ENCODE measurements at regions not wholly inside any gene's neighbourhood (a gene's known extent, or its start where the extent isn't known, plus 50 kb on each side); places are given as distances from the start of the nearest gene placed in this dataset.
"Not testable (repeated sequence)": the region's sequence is repeated elsewhere in the genome, so short reads cannot be mapped to it uniquely, and the experiment has no call there.

DNA sequence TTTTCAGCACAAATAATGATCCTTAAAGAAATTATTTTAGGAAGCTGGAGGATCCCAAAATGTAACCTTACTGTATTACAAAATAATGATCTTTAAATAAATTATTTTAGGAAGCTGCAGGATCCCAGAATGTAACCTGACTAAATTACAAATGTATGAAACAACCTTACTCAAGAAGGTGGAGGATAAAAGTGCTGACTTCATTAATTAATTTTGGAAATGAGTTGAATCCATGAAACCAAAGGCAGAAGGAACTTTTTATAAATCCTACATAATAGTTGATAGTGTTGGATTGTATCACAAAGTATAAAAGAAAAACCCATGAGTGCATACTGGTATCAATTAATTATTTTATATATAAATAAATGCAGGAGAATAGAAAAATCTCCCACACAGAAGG is 859.9 kb downstream of the KCNJ2 start:
- intact Hi-C loops (cut with DNase I) = no loop called here
- H3K27ac ChIP-seq = no peak overlapping the region

DNA sequence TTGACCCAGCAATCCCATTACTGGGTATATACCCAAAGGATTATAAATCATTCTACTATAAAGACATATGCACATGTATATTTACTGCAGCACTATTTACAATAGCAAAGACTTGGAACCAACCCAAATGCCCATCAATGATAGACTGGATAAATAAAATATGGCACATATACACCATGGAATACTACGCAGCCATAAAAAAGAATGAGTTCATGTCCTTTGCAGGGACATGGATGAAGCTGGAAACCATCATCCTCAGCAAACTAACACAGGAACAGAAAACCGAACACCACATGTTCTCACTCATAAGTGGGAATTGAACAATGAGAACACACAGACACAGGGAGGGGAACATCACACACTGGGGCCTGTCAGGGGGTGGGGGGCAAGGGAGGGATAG is 862.0 kb downstream of the KCNJ2 start:
- WGBS = 94% methylated on average over 2 of the region's 2 CpGs
- intact Hi-C loops (cut with DNase I); H3K36me3 ChIP-seq; H3K27ac ChIP-seq; DNase-seq (ENCODE audit: low spot score); H3K4me1 ChIP-seq (replicated peaks); H3K9me3 ChIP-seq; H3K4me3 ChIP-seq; H3K27me3 ChIP-seq (replicated peaks; ENCODE audit: insufficient read depth): not testable (repeated sequence)

More for the DNA sequence above, 859.9 kb downstream of the KCNJ2 start:
- no peak for DNase-seq (ENCODE audit: low spot score)
- no peaks in the 10 kb centered on the region for H3K27me3 ChIP-seq (replicated peaks; ENCODE audit: insufficient read depth)
- no peak for TF ChIP-seq POLR2AphosphoS5 (IDR thresholded peaks at IDR 0.05)
- TF ChIP-seq, protein P1, sequence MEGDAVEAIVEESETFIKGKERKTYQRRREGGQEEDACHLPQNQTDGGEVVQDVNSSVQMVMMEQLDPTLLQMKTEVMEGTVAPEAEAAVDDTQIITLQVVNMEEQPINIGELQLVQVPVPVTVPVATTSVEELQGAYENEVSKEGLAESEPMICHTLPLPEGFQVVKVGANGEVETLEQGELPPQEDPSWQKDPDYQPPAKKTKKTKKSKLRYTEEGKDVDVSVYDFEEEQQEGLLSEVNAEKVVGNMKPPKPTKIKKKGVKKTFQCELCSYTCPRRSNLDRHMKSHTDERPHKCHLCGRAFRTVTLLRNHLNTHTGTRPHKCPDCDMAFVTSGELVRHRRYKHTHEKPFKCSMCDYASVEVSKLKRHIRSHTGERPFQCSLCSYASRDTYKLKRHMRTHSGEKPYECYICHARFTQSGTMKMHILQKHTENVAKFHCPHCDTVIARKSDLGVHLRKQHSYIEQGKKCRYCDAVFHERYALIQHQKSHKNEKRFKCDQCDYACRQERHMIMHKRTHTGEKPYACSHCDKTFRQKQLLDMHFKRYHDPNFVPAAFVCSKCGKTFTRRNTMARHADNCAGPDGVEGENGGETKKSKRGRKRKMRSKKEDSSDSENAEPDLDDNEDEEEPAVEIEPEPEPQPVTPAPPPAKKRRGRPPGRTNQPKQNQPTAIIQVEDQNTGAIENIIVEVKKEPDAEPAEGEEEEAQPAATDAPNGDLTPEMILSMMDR (IDR thresholded peaks at IDR 0.05) = no peak
- TF ChIP-seq POLR2A (IDR thresholded peaks at IDR 0.05) = no peak
- no peak overlapping the region for H3K4me3 ChIP-seq
- no peaks in the 10 kb centered on the region for H3K36me3 ChIP-seq
- H3K9me3 ChIP-seq = no peaks in the 10 kb centered on the region
- H3K4me1 ChIP-seq (replicated peaks) = no peaks in the 10 kb centered on the region

DNA sequence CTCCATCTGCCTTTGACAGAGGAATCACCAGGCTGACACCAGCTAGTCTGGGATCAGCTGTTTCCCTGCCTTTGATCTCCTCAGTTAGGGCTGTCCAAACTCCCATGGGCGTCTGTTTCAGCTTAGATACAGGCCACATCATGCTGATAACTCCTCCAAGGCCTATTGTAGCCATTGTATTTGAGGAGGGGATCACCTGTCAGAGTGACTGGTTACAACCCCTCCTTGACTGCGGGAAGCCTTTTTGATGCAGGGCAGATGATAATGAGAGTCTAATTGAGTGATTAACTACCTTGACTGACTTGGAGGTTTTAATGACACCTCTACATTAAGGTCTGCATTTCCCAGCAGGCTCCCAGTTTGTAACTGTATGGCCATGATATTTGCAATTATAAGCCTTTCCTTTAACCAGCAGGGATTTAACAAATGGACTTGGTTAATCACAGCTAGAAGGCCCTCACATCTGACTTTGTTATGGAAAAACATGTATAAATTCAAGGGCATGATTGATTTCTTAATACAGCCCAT is 863.5 kb downstream of the KCNJ2 start:
- intact Hi-C loops (cut with DNase I) = no loop called here
- no peaks in the 10 kb centered on the region for H3K4me1 ChIP-seq (replicated peaks)
- 58% methylated on average over 2 of the region's 2 CpGs for WGBS
- H3K9me3 ChIP-seq = no peaks in the 10 kb centered on the region
- TF ChIP-seq, protein P1 (IDR thresholded peaks at IDR 0.05) = no peak
- TF ChIP-seq POLR2A (IDR thresholded peaks at IDR 0.05) = no peak
- TF ChIP-seq POLR2AphosphoS5 (IDR thresholded peaks at IDR 0.05) = no peak
- no peak for DNase-seq (ENCODE audit: low spot score)
- H3K27me3 ChIP-seq (replicated peaks; ENCODE audit: insufficient read depth) = no peaks in the 10 kb centered on the region
- H3K36me3 ChIP-seq = no peaks in the 10 kb centered on the region
- H3K4me3 ChIP-seq = no peak overlapping the region
- no peak overlapping the region for H3K27ac ChIP-seq

DNA sequence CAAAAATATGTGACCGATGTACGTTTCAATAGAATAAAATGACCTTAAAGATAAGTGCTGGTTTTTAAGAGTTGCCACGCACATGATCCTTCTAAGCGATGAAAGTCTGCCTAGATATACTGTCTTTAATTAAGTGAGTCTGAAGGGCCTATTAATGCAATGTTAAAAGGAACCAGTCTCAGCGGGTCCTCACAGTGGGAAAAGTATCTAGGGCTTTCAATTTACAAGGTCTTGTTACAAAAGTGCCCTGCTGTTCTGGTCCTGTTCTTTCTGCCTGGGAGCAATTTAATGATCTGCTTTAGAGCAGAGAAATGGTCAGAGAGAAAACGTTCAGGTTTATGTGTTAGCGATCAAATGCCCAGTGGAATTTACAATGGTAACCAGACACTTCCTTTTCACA is 864.0 kb downstream of the KCNJ2 start:
- no peaks in the 10 kb centered on the region for H3K36me3 ChIP-seq
- WGBS = 56% methylated on average over 7 of the region's 7 CpGs
- no peak for TF ChIP-seq POLR2AphosphoS5 (IDR thresholded peaks at IDR 0.05)
- TF ChIP-seq, protein P1 (IDR thresholded peaks at IDR 0.05) = no peak
- no peak for TF ChIP-seq POLR2A (IDR thresholded peaks at IDR 0.05)
- H3K27me3 ChIP-seq (replicated peaks; ENCODE audit: insufficient read depth) = no peaks in the 10 kb centered on the region
- no peaks in the 10 kb centered on the region for H3K9me3 ChIP-seq
- DNase-seq (ENCODE audit: low spot score) = no peak
- H3K4me1 ChIP-seq (replicated peaks) = no peaks in the 10 kb centered on the region
- H3K4me3 ChIP-seq = no peak overlapping the region
- H3K27ac ChIP-seq = no peak overlapping the region
- intact Hi-C loops (cut with DNase I) = no loop called here

DNA sequence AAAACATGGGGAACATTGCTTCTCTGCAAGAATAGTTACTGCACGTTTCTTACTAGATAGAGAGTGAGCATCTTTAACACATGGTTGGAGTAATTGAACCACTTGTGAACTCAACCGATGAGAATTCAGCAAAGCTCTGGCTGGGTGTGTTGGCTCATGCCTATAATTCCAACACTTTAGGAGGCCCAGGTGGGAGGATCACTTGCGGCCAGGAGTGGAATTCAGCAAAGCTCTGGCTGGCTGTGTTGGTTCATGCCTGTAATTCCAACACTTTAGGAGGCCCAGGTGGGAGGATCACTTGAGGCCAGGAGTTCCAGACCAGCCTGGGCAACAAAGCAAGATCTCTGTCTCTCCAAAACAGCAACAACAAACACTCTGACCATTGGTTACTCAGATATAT is 865.9 kb downstream of the KCNJ2 start:
- TF ChIP-seq, protein P1 (IDR thresholded peaks at IDR 0.05) = no peak
- TF ChIP-seq POLR2A (IDR thresholded peaks at IDR 0.05) = no peak
- no peak for TF ChIP-seq POLR2AphosphoS5 (IDR thresholded peaks at IDR 0.05)
- no peaks in the 10 kb centered on the region for H3K4me1 ChIP-seq (replicated peaks)
- WGBS = 90% methylated on average over 3 of the region's 3 CpGs
- H3K27ac ChIP-seq = no peak overlapping the region
- no peak overlapping the region for H3K4me3 ChIP-seq
- intact Hi-C loops (cut with DNase I) = no loop called here
- no peaks in the 10 kb centered on the region for H3K9me3 ChIP-seq
- no peaks in the 10 kb centered on the region for H3K36me3 ChIP-seq
- H3K27me3 ChIP-seq (replicated peaks; ENCODE audit: insufficient read depth) = no peaks in the 10 kb centered on the region
- no peak for DNase-seq (ENCODE audit: low spot score)
